Activated naive CD4-positive, alpha-beta T cell treated with anti-CD3 and anti-CD28 coated beads, Interleukin-2, amount 50 U/mL, for 16 hours (primary cell): ENCODE measurements at regions not wholly inside any gene's neighbourhood (a gene's known extent, or its start where the extent isn't known, plus 50 kb on each side); places are given as distances from the start of the nearest gene placed in this dataset.
"Not testable (repeated sequence)": the region's sequence is repeated elsewhere in the genome, so short reads cannot be mapped to it uniquely, and the experiment has no call there.

ENCODE experiments used
- DNase-seq: peaks from one replicate; pipeline ENCODE4 v3.0.0-alpha.2; 2020

- no peak for DNase-seq
Observed at GRCh38 chr13:33634546-33634982, 183.4 kb upstream of the RFC3 start.

- no peak for DNase-seq
Observed at GRCh38 chr13:33636243-33636642, 181.7 kb upstream of the RFC3 start.

GRCh38 chr13:33636955-33637670 is 180.8 kb upstream of the RFC3 start:
- DNase-seq = no peak

- no peak for DNase-seq
Observed at GRCh38 chr13:33637978-33638743, 179.8 kb upstream of the RFC3 start.

GRCh38 chr13:33639158-33639557 is 178.8 kb upstream of the RFC3 start:
- no peak for DNase-seq

- DNase-seq = peak; percentile 39
Observed at GRCh38 chr13:33639626-33640080, 178.3 kb upstream of the RFC3 start.

- DNase-seq = no peak
Observed at GRCh38 chr13:33640832-33641231, 177.1 kb upstream of the RFC3 start.

- DNase-seq = no peak
Observed at GRCh38 chr13:33642374-33643065, 175.4 kb upstream of the RFC3 start.

GRCh38 chr13:33644581-33645543 is 173.1 kb upstream of the RFC3 start:
- DNase-seq = no peak

GRCh38 chr13:33645591-33646554 is 172.1 kb upstream of the RFC3 start:
- DNase-seq = no peak

- no peak for DNase-seq
Observed at GRCh38 chr13:33649212-33649878, 168.6 kb upstream of the RFC3 start.

GRCh38 chr13:33651766-33652165 is 166.2 kb upstream of the RFC3 start:
- DNase-seq = no peak

GRCh38 chr13:33657274-33657673 is 160.7 kb upstream of the RFC3 start:
- DNase-seq = no peak

- DNase-seq = no peak
Observed at GRCh38 chr13:33659466-33659865, 158.5 kb upstream of the RFC3 start.

- no peak for DNase-seq
Observed at GRCh38 chr13:33659894-33660293, 158.1 kb upstream of the RFC3 start.

GRCh38 chr13:33662392-33662791 is 155.6 kb upstream of the RFC3 start:
- DNase-seq = no peak

- DNase-seq = no peak
Observed at GRCh38 chr13:33665626-33666175, 152.2 kb upstream of the RFC3 start.

- no peak for DNase-seq
Observed at GRCh38 chr13:33671560-33671959, 146.4 kb upstream of the RFC3 start.

- not testable (repeated sequence) for DNase-seq
Observed at GRCh38 chr13:33672022-33672421, 145.9 kb upstream of the RFC3 start.
